ENCODE measurements at regions not wholly inside any gene's neighbourhood (a gene's known extent, or its start where the extent isn't known, plus 50 kb on each side); places are given as distances from the start of the nearest gene placed in this dataset.

DNA sequence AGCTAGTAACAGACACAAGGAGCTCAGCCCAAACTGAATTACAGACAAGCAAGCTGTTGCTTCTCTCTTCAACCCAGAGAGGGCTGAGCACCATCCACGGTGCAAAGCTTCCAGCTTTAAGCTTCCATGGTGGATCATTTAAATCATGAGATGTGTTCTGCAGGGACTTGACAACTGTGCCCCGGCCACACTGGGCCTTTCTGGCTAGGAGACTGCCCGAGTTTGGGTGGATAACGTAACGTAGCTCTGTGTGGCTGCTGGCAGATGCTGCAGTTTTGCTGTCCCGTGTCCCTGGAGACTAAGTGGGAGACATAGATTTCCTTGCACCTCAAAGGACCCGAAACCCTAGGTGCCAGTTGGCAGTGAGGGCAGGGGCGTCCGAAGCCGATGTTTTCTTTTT is 234.0 kb downstream of the IRX2 start:
- no peaks in the 10 kb centered on the region for H3K36me3 ChIP-seq (ENCODE audit: insufficient read depth, low read length)

GRCh38 chr5:2515180-2515764 is 236.2 kb downstream of the IRX2 start:
- Histone ChIP-seq H3K79me2 (replicated peaks; ENCODE audit: insufficient read depth, low read length) (no peaks in the 10 kb centered on the region), H3K4me3 (ENCODE audit: low read length) (no peak overlapping the region), H3K27ac (ENCODE audit: low read length) (no peak overlapping the region), H4K20me1 (ENCODE audit: insufficient read depth) (no peaks in the 10 kb centered on the region), H3K4me2 (ENCODE audit: low read length) (no peak overlapping the region), H2AFZ (ENCODE audit: low read depth, low read length) (no peak overlapping the region), H3K36me3 (ENCODE audit: insufficient read depth, low read length) (no peaks in the 10 kb centered on the region), H3K9me3 (ENCODE audit: low read length) (no peaks in the 10 kb centered on the region), H3K27me3 (ENCODE audit: insufficient read depth, low read depth, low read length) (no peaks in the 10 kb centered on the region), H3K9me2 (ENCODE audit: insufficient read depth, low read length) (no peaks in the 10 kb centered on the region), H3K9ac (ENCODE audit: low read length) (no peak overlapping the region), H3F3A (ENCODE audit: insufficient read depth, low read length, poor library complexity, severe bottlenecking) (no peaks in the 10 kb centered on the region)
- TF ChIP-seq POLR2AphosphoS5 (IDR thresholded peaks at IDR 0.05), result no peak
- TF ChIP-seq, protein P1, sequence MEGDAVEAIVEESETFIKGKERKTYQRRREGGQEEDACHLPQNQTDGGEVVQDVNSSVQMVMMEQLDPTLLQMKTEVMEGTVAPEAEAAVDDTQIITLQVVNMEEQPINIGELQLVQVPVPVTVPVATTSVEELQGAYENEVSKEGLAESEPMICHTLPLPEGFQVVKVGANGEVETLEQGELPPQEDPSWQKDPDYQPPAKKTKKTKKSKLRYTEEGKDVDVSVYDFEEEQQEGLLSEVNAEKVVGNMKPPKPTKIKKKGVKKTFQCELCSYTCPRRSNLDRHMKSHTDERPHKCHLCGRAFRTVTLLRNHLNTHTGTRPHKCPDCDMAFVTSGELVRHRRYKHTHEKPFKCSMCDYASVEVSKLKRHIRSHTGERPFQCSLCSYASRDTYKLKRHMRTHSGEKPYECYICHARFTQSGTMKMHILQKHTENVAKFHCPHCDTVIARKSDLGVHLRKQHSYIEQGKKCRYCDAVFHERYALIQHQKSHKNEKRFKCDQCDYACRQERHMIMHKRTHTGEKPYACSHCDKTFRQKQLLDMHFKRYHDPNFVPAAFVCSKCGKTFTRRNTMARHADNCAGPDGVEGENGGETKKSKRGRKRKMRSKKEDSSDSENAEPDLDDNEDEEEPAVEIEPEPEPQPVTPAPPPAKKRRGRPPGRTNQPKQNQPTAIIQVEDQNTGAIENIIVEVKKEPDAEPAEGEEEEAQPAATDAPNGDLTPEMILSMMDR (IDR thresholded peaks at IDR 0.05; ENCODE audit: poor library complexity, severe bottlenecking), result no peak
- no peak for TF ChIP-seq RAD21 (conservative IDR thresholded peaks at IDR 0.05)
- no peak for TF ChIP-seq MXI1 (conservative IDR thresholded peaks at IDR 0.05; ENCODE audit: poor library complexity, severe bottlenecking)
- TF ChIP-seq REST (IDR thresholded peaks at IDR 0.05; ENCODE audit: borderline replicate concordance), result no peak
- no peak for TF ChIP-seq EP300 (conservative IDR thresholded peaks at IDR 0.05; ENCODE audit: poor library complexity, severe bottlenecking)

More for the DNA sequence above, 234.0 kb downstream of the IRX2 start:
- no peak overlapping the region for H3K27ac ChIP-seq (ENCODE audit: low read length)
- TF ChIP-seq REST (IDR thresholded peaks at IDR 0.05; ENCODE audit: borderline replicate concordance), result no peak
- TF ChIP-seq EP300 (conservative IDR thresholded peaks at IDR 0.05; ENCODE audit: poor library complexity, severe bottlenecking), result no peak
- no peak for TF ChIP-seq EZH2 (IDR thresholded peaks at IDR 0.05; ENCODE audit: borderline replicate concordance, insufficient read depth, low read length, poor library complexity, severe bottlenecking)
- TF ChIP-seq SMC3 (conservative IDR thresholded peaks at IDR 0.05; ENCODE audit: poor library complexity), result no peak
- no peak for TF ChIP-seq MXI1 (conservative IDR thresholded peaks at IDR 0.05; ENCODE audit: poor library complexity, severe bottlenecking)
- TF ChIP-seq RAD21 (conservative IDR thresholded peaks at IDR 0.05), result no peak
- no peak for TF ChIP-seq POLR2AphosphoS5 (IDR thresholded peaks at IDR 0.05)
- no peak for TF ChIP-seq TAF1 (IDR thresholded peaks at IDR 0.05; ENCODE audit: low read depth)
- TF ChIP-seq, protein P1 (IDR thresholded peaks at IDR 0.05; ENCODE audit: poor library complexity, severe bottlenecking), result no peak
- H3K4me3 ChIP-seq (ENCODE audit: low read length), result no peak overlapping the region
- H2AFZ ChIP-seq (ENCODE audit: low read depth, low read length), result no peak overlapping the region
- H3K27me3 ChIP-seq (ENCODE audit: insufficient read depth, low read depth, low read length), result no peaks in the 10 kb centered on the region
- no peaks in the 10 kb centered on the region for H3K79me2 ChIP-seq (replicated peaks; ENCODE audit: insufficient read depth, low read length)
- H3K9me3 ChIP-seq (ENCODE audit: low read length), result no peaks in the 10 kb centered on the region
- no peak overlapping the region for H3K9ac ChIP-seq (ENCODE audit: low read length)
- H4K20me1 ChIP-seq (ENCODE audit: insufficient read depth), result no peaks in the 10 kb centered on the region
- H3K4me2 ChIP-seq (ENCODE audit: low read length), result no peak overlapping the region
- H3F3A ChIP-seq (ENCODE audit: insufficient read depth, low read length, poor library complexity, severe bottlenecking), result no peaks in the 10 kb centered on the region
- no peaks in the 10 kb centered on the region for H3K9me2 ChIP-seq (ENCODE audit: insufficient read depth, low read length)

All from neural cell (in vitro differentiated cells).